PC-9 (cell line): ENCODE measurements at regions not wholly inside any gene's neighbourhood (a gene's known extent, or its start where the extent isn't known, plus 50 kb on each side); places are given as distances from the start of the nearest gene placed in this dataset.

ENCODE experiments used
- CTCF ChIP-seq: fragments of 200-600 bp; sonication (generic); conservative IDR thresholded peaks from 2 replicates; pipeline ENCODE4 v1.6.1; 2017; ENCODE audit warnings: mixed run types, antibody characterized with exemption, mild to moderate bottlenecking, moderate library complexity
- EZH2 ChIP-seq: fragments of 200-600 bp; sonication (generic); IDR thresholded peaks from 2 replicates; pipeline ENCODE4 v1.8.0; 2017; ENCODE audit warnings: antibody characterized with exemption, low read depth

GRCh38 chr20:60695226-60696000 lies 556.6 kb upstream of the CDH4 start:
- TF ChIP-seq CTCF = no peak
- no peak for TF ChIP-seq EZH2
